Right lobe of liver (tissue), 6 donors: ENCODE measurements at regions not wholly inside any gene's neighbourhood (a gene's known extent, or its start where the extent isn't known, plus 50 kb on each side); places are given as distances from the start of the nearest gene placed in this dataset.

Experiments used
- ATAC-seq, 4 donors: fragments of 200-7000 bp; cut with Tn5 transposase; one replicate each; pipeline ENCODE4 v1.9.1; 2020; ENCODE audit warnings: mild to moderate bottlenecking in 4 of 4, moderate library complexity in 4 of 4
- DNase-seq, 3 donors: peaks; one replicate each; pipeline ENCODE4 v3.0.0-alpha.2; 2020
- H3K27ac ChIP-seq, 3 donors: fragments of 200-600 bp; one replicate each; pipeline ENCODE4 v1.8.0; 2022
- H3K27me3 ChIP-seq, 2 donors: fragments of 200-600 bp; one replicate each; pipeline ENCODE4 v1.8.0; 2022
- H3K36me3 ChIP-seq, 4 donors: fragments of 200-600 bp; sonication (generic) in 1 of 4; one replicate each; pipeline versions ENCODE4 v1.5.1 to v1.8.0; 2017 to 2022; ENCODE audit warnings: control low read depth in 1 of 4
- H3K4me1 ChIP-seq, 4 donors: fragments of 200-600 bp; sonication (generic) in 1 of 4; one replicate each; pipeline versions ENCODE4 v1.5.1 to v1.8.0; 2017 to 2022; ENCODE audit warnings: control low read depth in 1 of 4
- H3K4me3 ChIP-seq, 3 donors: fragments of 200-600 bp; one replicate each; pipeline ENCODE4 v1.8.0; 2022
- H3K9me3 ChIP-seq, 4 donors: fragments of 200-600 bp; sonication (generic) in 1 of 4; one replicate each; pipeline versions ENCODE4 v1.5.1 to v1.8.0; 2017 to 2022; ENCODE audit warnings: control low read depth in 1 of 4
- CTCF ChIP-seq, 4 donors: fragments of 200-600 bp in 3 of 4; fragments of 450-650 bp in 1 of 4; IDR thresholded peaks; one replicate each; pipeline versions ENCODE4 v1.5.1 to v1.8.0; 2016 to 2022; ENCODE audit warnings: antibody characterized with exemption in 4 of 4, mild to moderate bottlenecking in 2 of 4
- POLR2A ChIP-seq: fragments of 450-650 bp; IDR thresholded peaks from one replicate; pipeline ENCODE4 v1.6.1; 2017; ENCODE audit warnings: antibody characterized with exemption, mild to moderate bottlenecking
- WGBS: methylation state at CpG from one replicate; pipeline ENCODE4 v1.1.6; 2018; ENCODE audit warnings: low coverage, low lambda C conversion rate; ENCODE audit not compliant: insufficient coverage; ENCODE audit errors: missing lambda C conversion rate; 5-methylcytosine and 5-hydroxymethylcytosine counted together
- intact Hi-C, 2 donors: fragments of 100-400 bp; cut with DNase I; formaldehyde crosslinking; loops; one replicate each; pipeline versions ENCODE4 v1.11.2 to v1.14.1; 2022
- donor health status: DM: no; HTN: yes; CAD: no.
- donor health status: DM: no; HTN: no; CAD: no.
- donor health status: DM: no; HTN: no; CAD: no.
- donor health status: DM: no; HTN: yes; CAD: no.
- donor health status: DM: no; HTN: yes; CAD: no.

- Histone ChIP-seq H3K36me3 (no peaks in the 10 kb centered on the region), H3K27me3 (peaks cover 7 to 50% of the 10 kb centered on the region in 2 donors), H3K4me3 (peak overlapping the region; percentile 15 to 44 (median 39)), H3K4me1 (peaks cover 0 to 39% (median 10%) of the 10 kb centered on the region in 4 donors), H3K9me3 (no peaks in the 10 kb centered on the region), H3K27ac (no peak overlapping the region)
- no peak for TF ChIP-seq POLR2A
- no peak for TF ChIP-seq CTCF (IDR thresholded peaks at IDR 0.05)
- ATAC-seq (peak; percentile 45 to 66 (median 64)), DNase-seq (peak in 1 of 3 donors; percentile 44)
- WGBS = 3% methylated on average over 22 of the region's 22 CpGs
- intact Hi-C loops = loop anchor here in 1 of 2 donors (10.0 kb wide), 1 partner anchor 1687 kb away; no protein-coding TSS in a partner anchor
Measured at GRCh38 chr5:50967563-50968355, 301.3 kb downstream of the PARP8 start.

GRCh38 chr5:50968356-50969149 lies 302.1 kb downstream of the PARP8 start:
- H3K4me1 ChIP-seq = peaks cover 0 to 38% (median 7%) of the 10 kb centered on the region in 4 donors
- intact Hi-C loops = loop anchor here in 1 of 2 donors (10.0 kb wide), 1 partner anchor 1686 kb away; no protein-coding TSS in a partner anchor
- peak overlapping the region in 1 of 3 donors; percentile 39 for H3K4me3 ChIP-seq
- no peak for TF ChIP-seq CTCF (IDR thresholded peaks at IDR 0.05)
- DNase-seq = no peak
- no peaks in the 10 kb centered on the region for H3K9me3 ChIP-seq
- H3K27me3 ChIP-seq = peaks cover 7 to 45% of the 10 kb centered on the region in 2 donors
- ATAC-seq = no peak
- no peaks in the 10 kb centered on the region for H3K36me3 ChIP-seq
- 3% methylated on average over 23 of the region's 23 CpGs for WGBS
- H3K27ac ChIP-seq = no peak overlapping the region

GRCh38 chr5:50969151-50970031 lies 303.0 kb downstream of the PARP8 start:
- Histone ChIP-seq H3K9me3 (no peaks in the 10 kb centered on the region), H3K4me3 (no peak overlapping the region), H3K27me3 (peaks cover 7 to 39% of the 10 kb centered on the region in 2 donors), H3K36me3 (no peaks in the 10 kb centered on the region), H3K27ac (no peak overlapping the region), H3K4me1 (peaks cover 0 to 33% (median 7%) of the 10 kb centered on the region in 4 donors)
- TF ChIP-seq CTCF (IDR thresholded peaks at IDR 0.05) (no peak), POLR2A (no peak)
- ATAC-seq (peak; percentile 20 to 46 (median 40)), DNase-seq (no peak)
- 6% methylated on average over 30 of the region's 60 CpGs for WGBS
- intact Hi-C loops = loop anchor here in 1 of 2 donors (10.0 kb wide), 1 partner anchor 1685 kb away; no protein-coding TSS in a partner anchor

- Histone ChIP-seq H3K27ac (no peak overlapping the region), H3K9me3 (no peaks in the 10 kb centered on the region), H3K36me3 (no peaks in the 10 kb centered on the region), H3K27me3 (no peaks in the 10 kb centered on the region), H3K4me3 (no peak overlapping the region), H3K4me1 (no peaks in the 10 kb centered on the region)
- ATAC-seq (no peak), DNase-seq (no peak)
- intact Hi-C loops = no loop called here
- TF ChIP-seq POLR2A (no peak), CTCF (IDR thresholded peaks at IDR 0.05) (no peak)
- 57% methylated on average over 2 of the region's 2 CpGs for WGBS
Measured at GRCh38 chr5:50975840-50976239, 309.4 kb downstream of the PARP8 start.
